ENCODE measurements at regions not wholly inside any gene's neighbourhood (a gene's known extent, or its start where the extent isn't known, plus 50 kb on each side); places are given as distances from the start of the nearest gene placed in this dataset.

GRCh38 chr13:32857689-32858088 lies 158.5 kb upstream of the KL start:
- DNase-seq: no peak
- Histone ChIP-seq H3K27me3 (replicated peaks) (no peaks in the 10 kb centered on the region), H3K36me3 (replicated peaks) (no peaks in the 10 kb centered on the region), H3K4me3 (ENCODE audit: low read depth, low read length) (no peak overlapping the region), H3K27ac (no peak overlapping the region)
- in situ Hi-C loops (cut with HindIII; ENCODE audit: low pct_ligation_motif_present, low sequenced_read_pairs): no loop called here
- no peak for TF ChIP-seq CTCF (IDR thresholded peaks at IDR 0.05; ENCODE audit: low read depth, low read length, missing control alignments)

- Histone ChIP-seq H3K4me3 (ENCODE audit: low read depth, low read length) (no peak overlapping the region), H3K27ac (no peak overlapping the region), H3K27me3 (replicated peaks) (no peaks in the 10 kb centered on the region), H3K36me3 (replicated peaks) (no peaks in the 10 kb centered on the region)
- in situ Hi-C loops (cut with HindIII; ENCODE audit: low pct_ligation_motif_present, low sequenced_read_pairs): no loop called here
- DNase-seq: no peak
- no peak for TF ChIP-seq CTCF (IDR thresholded peaks at IDR 0.05; ENCODE audit: low read depth, low read length, missing control alignments)
These were observed 156.4 kb upstream of the KL start for GRCh38 chr13:32859707-32860292.

GRCh38 chr13:32861304-32861703 lies 154.9 kb upstream of the KL start:
- H3K27ac ChIP-seq: no peak overlapping the region
- no peak overlapping the region for H3K4me3 ChIP-seq (ENCODE audit: low read depth, low read length)
- DNase-seq: no peak
- H3K27me3 ChIP-seq (replicated peaks): no peaks in the 10 kb centered on the region
- in situ Hi-C loops (cut with HindIII; ENCODE audit: low pct_ligation_motif_present, low sequenced_read_pairs): no loop called here
- no peaks in the 10 kb centered on the region for H3K36me3 ChIP-seq (replicated peaks)
- TF ChIP-seq CTCF (IDR thresholded peaks at IDR 0.05; ENCODE audit: low read depth, low read length, missing control alignments): no peak

GRCh38 chr13:32863596-32863995 lies 152.6 kb upstream of the KL start:
- no peak for TF ChIP-seq CTCF (IDR thresholded peaks at IDR 0.05; ENCODE audit: low read depth, low read length, missing control alignments)
- Histone ChIP-seq H3K4me3 (ENCODE audit: low read depth, low read length) (no peak overlapping the region), H3K27ac (no peak overlapping the region), H3K27me3 (replicated peaks) (no peaks in the 10 kb centered on the region), H3K36me3 (replicated peaks) (no peaks in the 10 kb centered on the region)
- no peak for DNase-seq
- in situ Hi-C loops (cut with HindIII; ENCODE audit: low pct_ligation_motif_present, low sequenced_read_pairs): no loop called here

- H3K4me3 ChIP-seq (ENCODE audit: low read depth, low read length): no peak overlapping the region
- no peak overlapping the region for H3K27ac ChIP-seq
- no peak for TF ChIP-seq CTCF (IDR thresholded peaks at IDR 0.05; ENCODE audit: low read depth, low read length, missing control alignments)
- in situ Hi-C loops (cut with HindIII; ENCODE audit: low pct_ligation_motif_present, low sequenced_read_pairs): no loop called here
- DNase-seq: no peak
- no peaks in the 10 kb centered on the region for H3K27me3 ChIP-seq (replicated peaks)
- H3K36me3 ChIP-seq (replicated peaks): no peaks in the 10 kb centered on the region
These were observed 149.3 kb upstream of the KL start for GRCh38 chr13:32866921-32867320.

- Histone ChIP-seq H3K36me3 (replicated peaks) (no peaks in the 10 kb centered on the region), H3K4me3 (ENCODE audit: low read depth, low read length) (no peak overlapping the region), H3K27me3 (replicated peaks) (no peaks in the 10 kb centered on the region), H3K27ac (no peak overlapping the region)
- TF ChIP-seq CTCF (IDR thresholded peaks at IDR 0.05; ENCODE audit: low read depth, low read length, missing control alignments): no peak
- in situ Hi-C loops (cut with HindIII; ENCODE audit: low pct_ligation_motif_present, low sequenced_read_pairs): no loop called here
- DNase-seq: no peak
These were observed 138.7 kb upstream of the KL start for GRCh38 chr13:32877491-32877890.

All from brain microvascular endothelial cell (primary cell).